HG03135 (cell line): ENCODE measurements at regions not wholly inside any gene's neighbourhood (a gene's known extent, or its start where the extent isn't known, plus 50 kb on each side); places are given as distances from the start of the nearest gene placed in this dataset.

ENCODE experiments used
- ATAC-seq: cut with Tn5 transposase; IDR thresholded peaks from one replicate; pipeline ENCODE4 v1.9.1; 2021; ENCODE audit warnings: mild to moderate bottlenecking, moderate library complexity; ENCODE audit not compliant: unreplicated experiment

GRCh38 chr5:141778683-141779082, 96.7 kb upstream of the ARAP3 start:
- ATAC-seq: no peak

- ATAC-seq: no peak
Measured at GRCh38 chr5:141778206-141778605, 96.2 kb upstream of the ARAP3 start.

GRCh38 chr5:141777711-141778110, 95.7 kb upstream of the ARAP3 start:
- ATAC-seq: no peak

DNA sequence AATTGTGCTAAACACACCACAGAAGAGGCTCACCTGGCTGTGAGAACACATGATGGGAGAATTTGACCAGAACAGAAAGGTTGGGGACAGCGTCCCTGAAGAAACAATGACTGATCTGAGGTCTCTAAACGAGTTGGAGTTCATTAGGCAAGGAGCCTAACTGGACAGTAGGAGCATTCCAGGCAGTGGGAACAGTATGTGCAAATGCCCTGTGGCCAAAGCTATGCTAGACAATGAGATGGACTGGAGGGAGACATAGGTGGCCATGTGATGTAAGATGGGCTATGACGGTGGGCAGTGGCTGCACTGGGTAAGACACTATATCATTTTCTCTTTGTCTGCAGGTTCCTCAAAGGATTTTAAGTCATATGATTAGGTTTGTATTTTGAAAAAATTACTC, 95.1 kb upstream of the ARAP3 start:
- no peak for ATAC-seq

DNA sequence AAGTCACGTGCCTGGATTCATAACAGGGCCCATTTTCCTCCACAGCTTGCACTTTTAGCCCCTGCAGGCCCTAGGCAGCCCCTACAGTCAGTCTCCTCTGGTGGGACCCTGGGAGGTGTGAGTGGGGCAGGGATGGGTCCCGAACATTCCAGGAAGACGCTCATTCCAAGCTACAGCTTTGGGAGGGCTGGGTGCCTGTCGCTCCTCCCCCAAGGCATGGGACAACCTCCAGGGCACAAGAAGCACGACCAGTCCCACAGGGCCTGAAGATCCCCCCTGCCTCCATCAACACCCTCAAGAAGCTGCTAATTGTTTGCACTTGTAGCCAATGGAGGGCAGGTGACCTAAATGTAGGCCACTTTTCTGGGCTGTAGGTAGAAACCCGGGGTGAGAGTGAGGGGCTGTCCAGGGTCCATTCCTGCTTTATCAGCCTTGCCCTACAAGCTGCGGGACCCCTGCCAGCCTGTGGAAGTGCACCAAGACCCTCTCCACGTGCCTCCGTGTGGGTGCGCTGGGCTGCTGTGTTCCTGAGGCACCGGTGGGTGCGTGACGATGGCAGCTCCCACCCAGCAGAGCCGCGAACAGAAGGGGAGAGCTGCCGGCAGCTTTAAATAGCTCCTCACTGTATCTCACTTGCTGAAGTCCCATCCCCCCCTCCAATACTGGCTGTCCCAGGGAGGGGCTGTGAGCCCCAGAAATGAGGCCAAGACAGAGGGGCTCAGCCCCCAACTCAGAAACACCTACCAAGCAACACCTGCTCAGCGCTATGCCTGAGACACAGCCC, 91.9 kb upstream of the ARAP3 start:
- no peak for ATAC-seq

- no peak for ATAC-seq
Measured at GRCh38 chr5:141772281-141772680, 90.3 kb upstream of the ARAP3 start.

DNA sequence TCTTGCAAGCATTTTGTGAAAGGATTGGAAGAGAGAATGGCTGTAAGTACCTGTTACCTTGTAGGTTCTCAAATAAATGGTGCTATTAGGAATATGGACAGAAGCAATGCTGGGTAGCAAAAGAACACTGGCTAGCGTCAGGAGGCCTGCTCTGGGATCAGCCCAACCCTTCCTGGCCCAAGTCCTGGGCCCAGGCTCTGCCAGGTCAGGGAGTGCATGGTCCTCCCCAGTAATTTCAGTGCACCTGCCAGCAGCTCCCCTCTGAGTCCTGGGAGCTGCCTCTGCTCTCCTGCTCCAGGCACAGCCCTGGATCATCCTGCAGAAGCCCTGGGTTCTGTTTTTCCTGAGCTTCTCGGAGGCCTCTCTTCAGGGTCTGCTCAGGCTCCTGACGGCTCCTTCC, 89.5 kb upstream of the ARAP3 start:
- no peak for ATAC-seq

- no peak for ATAC-seq
Measured at GRCh38 chr5:141771031-141771430, 89.0 kb upstream of the ARAP3 start.

DNA sequence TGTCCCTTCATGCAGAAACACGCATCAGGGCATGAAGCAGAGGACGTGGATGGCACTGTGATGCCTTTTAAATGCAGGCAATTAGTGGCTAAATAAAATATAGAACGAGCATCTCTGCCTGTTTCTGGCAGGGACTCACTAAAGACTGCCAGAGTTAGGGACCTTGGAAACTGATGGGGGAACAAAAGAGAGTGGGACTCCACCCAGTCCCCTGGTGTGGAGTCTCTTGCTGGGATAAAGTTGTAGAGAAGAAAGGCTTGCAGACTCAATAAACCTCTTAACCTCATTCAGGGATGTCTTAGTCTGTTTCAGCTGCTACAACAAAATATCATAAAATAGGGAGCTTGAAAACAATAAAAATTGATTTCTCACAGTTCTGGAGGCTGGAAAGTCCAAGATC, 87.6 kb upstream of the ARAP3 start:
- ATAC-seq: no peak

GRCh38 chr5:141767671-141768070, 85.6 kb upstream of the ARAP3 start:
- no peak for ATAC-seq

DNA sequence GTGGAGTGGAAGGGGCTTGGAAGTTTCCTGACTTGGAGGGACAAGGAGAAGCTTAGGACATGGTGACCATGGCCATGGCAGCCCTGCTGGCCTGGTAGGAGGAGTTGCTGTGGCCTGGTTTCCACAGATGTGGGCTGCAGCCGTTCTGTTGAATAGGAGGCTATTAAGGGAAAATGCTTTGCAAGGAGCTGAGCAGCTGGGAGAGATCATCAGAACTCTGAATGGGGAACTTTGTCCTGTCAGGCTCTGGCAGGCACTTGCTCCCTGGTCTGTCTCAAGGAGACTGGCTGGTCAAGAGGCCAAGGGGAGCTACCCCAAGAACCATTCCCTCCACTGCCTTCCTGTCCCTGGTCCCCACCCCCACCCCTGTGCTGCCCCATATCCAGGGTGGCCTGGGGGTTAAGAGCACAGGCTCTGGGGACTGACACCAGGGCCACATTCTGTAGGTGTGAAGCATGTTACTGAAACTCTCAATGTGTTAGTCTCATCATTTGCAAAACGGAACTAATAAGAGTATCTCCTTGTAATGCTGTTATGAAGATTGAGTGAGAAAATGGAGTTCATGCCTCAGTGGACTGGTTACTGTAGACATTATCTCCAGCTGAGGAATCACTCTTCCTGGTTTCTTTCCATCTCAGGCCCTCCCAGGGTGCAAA, 84.0 kb upstream of the ARAP3 start:
- no peak for ATAC-seq

- no peak for ATAC-seq
Measured at GRCh38 chr5:141763541-141763940, 81.5 kb upstream of the ARAP3 start.

DNA sequence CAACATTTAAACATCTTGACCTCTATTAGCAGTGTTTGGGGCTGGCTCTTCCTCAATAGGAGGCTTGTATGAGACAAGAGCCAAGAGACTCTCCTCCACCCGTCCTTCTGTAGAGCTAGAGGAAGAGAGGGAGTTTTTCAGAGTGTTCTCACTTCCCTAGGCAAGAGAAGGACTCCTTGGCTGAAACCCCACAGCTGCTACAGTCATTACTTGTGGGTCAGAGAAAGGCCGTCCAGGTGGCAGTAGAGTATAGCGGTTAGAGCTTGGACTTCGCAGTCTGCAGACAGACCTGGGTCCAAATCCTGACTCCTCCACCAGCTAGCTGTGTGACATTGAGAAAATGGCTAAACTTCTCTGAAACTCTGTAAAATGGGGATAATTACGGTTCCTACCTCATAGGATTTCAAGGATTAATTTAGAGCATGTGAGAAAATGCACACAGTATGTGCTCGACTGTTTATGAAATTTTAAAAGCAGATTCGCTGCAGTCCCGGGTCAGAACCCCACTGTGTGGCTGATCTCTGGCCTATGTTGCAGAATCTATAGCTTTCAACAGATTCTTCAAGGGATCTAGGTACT, 80.8 kb upstream of the ARAP3 start:
- ATAC-seq: no peak

DNA sequence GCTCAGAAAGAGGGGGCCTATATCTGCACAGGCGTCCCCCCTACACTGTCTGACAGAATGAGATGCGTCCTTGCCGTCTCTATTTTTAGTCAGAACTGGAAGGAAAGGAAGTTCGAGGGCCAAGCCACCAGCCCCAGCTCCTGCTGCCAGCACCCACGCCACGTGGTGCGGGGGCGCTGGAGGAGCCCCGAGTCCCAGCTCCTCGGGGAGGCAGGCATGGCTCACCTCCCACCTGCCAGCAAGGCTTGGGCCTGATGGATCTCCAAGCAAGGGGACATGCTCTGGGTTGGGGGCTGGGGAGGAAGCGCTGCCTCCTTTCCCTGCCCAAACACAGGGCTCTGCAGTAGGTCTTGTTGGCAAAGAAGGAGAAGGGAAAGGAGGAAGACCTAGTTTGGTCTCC, 80.3 kb upstream of the ARAP3 start:
- ATAC-seq: no peak

GRCh38 chr5:141760753-141761152, 78.7 kb upstream of the ARAP3 start:
- ATAC-seq: no peak

DNA sequence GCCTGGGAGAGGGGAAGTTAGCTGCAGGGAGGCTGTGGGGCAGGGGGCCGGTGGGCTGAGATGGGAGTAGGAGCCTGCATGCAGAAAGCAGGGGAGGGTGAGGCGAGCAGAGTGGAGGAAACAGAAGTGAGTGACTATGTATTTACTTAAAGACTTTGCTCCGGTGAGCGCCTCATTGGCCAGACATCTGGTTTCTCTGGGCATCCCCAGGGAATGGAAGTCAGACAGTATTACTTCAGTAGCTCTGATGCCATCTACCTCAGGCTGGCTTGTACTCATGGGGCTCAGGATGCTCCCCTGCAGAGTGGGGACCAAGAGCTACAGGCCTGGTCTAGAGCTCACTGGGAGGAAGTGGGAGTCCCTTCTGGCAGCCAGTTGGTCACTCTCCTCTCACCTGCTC, 78.2 kb upstream of the ARAP3 start:
- no peak for ATAC-seq

GRCh38 chr5:141758310-141758998, 76.4 kb upstream of the ARAP3 start:
- ATAC-seq: no peak

DNA sequence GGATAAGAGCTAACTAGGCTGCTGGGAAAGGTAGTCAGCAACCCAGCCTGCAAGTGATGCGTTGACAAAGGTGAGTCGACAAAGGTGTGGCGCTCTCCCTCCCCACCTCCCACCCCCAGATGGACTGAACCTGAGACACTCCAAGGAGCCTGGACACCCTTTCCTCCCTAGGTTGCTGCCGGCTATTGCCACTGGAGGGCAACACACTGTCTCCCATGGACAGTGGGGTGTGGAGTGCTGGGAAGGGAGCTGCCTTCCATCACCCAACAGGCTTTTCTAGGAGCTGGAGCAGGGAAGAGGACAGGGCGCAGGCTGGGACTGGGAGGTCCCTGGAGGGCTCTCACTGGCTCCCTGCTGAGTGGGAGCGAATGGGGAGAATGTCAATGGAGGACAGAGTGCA, 75.4 kb upstream of the ARAP3 start:
- ATAC-seq: no peak

DNA sequence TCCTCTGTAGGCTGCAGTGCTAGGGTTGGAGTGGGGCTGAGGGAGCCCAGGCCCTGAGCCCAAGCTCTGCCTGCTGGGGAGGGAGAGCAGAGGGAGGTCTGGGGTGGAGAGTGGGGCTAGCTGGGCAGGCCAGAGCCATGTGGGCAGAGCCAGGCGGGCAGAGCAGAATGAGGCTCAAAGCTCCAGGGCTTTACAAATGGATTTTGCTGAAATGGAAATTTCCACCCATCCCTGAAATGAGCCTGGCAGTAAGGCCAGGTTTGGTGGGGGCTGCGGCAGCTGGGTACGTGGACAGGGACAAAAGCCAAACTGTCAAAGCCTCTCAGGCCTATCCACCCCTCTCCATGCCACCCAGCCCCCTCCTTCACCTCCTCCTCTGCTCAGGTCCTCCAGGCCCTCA, 74.2 kb upstream of the ARAP3 start:
- no peak for ATAC-seq

DNA sequence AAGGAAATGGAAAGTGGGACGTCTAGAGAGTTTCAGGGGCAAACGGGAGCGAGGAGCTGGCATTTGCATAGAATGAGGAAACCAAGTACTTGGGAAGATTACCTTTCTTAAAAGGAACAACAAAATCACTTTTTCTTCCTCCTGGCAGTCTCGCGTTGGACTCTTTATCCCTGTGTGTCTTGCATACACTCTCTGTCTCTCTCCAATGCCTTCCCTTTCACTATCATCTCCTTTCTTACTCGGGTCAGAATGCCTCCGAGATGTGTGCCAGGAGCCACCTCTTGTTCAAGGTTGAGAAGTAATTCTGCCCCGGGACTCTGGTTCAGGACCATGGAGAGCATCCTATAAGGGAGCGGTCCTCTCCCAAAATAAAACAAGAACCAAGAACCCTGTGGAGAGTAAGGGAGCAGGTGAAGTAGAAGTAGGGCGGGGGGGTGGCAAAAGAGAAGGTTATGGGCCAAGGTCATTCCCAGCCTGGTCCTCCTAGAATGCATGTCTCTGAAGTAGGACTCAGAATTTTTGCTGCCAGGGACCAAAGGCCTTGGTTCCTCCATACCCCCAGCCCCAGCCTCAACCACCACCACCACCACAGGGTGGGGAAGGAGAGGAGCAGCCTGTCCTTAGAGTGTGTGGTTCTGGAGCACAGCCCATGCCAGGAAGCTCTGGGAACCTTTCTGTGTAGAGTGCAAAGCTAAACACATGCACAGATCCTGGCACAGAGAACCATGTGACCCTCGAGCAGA, 72.1 kb upstream of the ARAP3 start:
- no peak for ATAC-seq
